AG04450 (cell line): ENCODE measurements at regions not wholly inside any gene's neighbourhood (a gene's known extent, or its start where the extent isn't known, plus 50 kb on each side); places are given as distances from the start of the nearest gene placed in this dataset.
"Not testable (repeated sequence)": the region's sequence is repeated elsewhere in the genome, so short reads cannot be mapped to it uniquely, and the experiment has no call there.

Source experiments
- CTCF ChIA-PET: fragments of 300-600, 350-600 bp; formaldehyde crosslinking; extraction: SDS; loops from one replicate; lab custom pipeline; 2022; ENCODE audit warnings: antibody characterized with exemption, inconsistent platforms; lab: Charles Lee
- POLR2A ChIA-PET: fragments of 350-600 bp; formaldehyde crosslinking; extraction: SDS; loops from one replicate; lab custom pipeline; 2021; ENCODE audit warnings: antibody characterized with exemption, inconsistent platforms; lab: Yijun Ruan, JAX
- DNase-seq: peaks from one replicate; pipeline ENCODE4 v3.0.0-alpha.2; 2011; ENCODE audit warnings: low read depth, low spot score
- H3K27ac ChIP-seq: one replicate; pipeline ENCODE4 v1.5.1; 2012; ENCODE audit warnings: low read depth, low read length, control low read depth
- H3K27me3 ChIP-seq: one replicate; pipeline ENCODE4 v1.6.0; 2012; ENCODE audit warnings: low read length; ENCODE audit not compliant: control insufficient read depth, insufficient read depth
- H3K4me3 ChIP-seq: 2 replicates; pipeline ENCODE4 v1.5.1; 2011; ENCODE audit warnings: mild to moderate bottlenecking, low read depth, low read length, control low read depth
- H3K9me3 ChIP-seq: 2 replicates; pipeline ENCODE4 v1.5.1; 2012; ENCODE audit warnings: low read length; ENCODE audit not compliant: control insufficient read depth, insufficient read depth
- CTCF ChIP-seq: IDR thresholded peaks from 2 replicates; pipeline ENCODE4 v1.5.1; 2011; ENCODE audit warnings: low read depth, low read length, control low read depth, inconsistent platforms

GRCh38 chr22:47402876-47403525, 640.6 kb downstream of the TBC1D22A start:
- POLR2A ChIA-PET, result no interaction called here
- no peaks in the 10 kb centered on the region for H3K27me3 ChIP-seq
- no peak overlapping the region for H3K4me3 ChIP-seq
- no peak overlapping the region for H3K27ac ChIP-seq
- peaks cover 24% of the 10 kb centered on the region; the same call in 1 of the 2 replicates for H3K9me3 ChIP-seq
- TF ChIP-seq CTCF, result no peak
- CTCF ChIA-PET, result no interaction called here
- DNase-seq, result no peak

- Histone ChIP-seq H3K9me3 (peaks cover 30% of the 10 kb centered on the region; the same call in 1 of the 2 replicates), H3K27me3 (no peaks in the 10 kb centered on the region), H3K4me3 (no peak overlapping the region), H3K27ac (no peak overlapping the region)
- CTCF ChIA-PET, result no interaction called here
- TF ChIP-seq CTCF, result no peak
- no peak for DNase-seq
- POLR2A ChIA-PET, result no interaction called here
Measured at GRCh38 chr22:47401976-47402770, 639.7 kb downstream of the TBC1D22A start.

GRCh38 chr22:47401592-47401898, 639.1 kb downstream of the TBC1D22A start:
- CTCF ChIA-PET, result no interaction called here
- POLR2A ChIA-PET, result no interaction called here
- no peak overlapping the region for H3K27ac ChIP-seq
- TF ChIP-seq CTCF, result no peak
- H3K9me3 ChIP-seq, result peaks cover 32% of the 10 kb centered on the region; the same call in 1 of the 2 replicates
- no peak overlapping the region for H3K4me3 ChIP-seq
- DNase-seq, result no peak
- no peaks in the 10 kb centered on the region for H3K27me3 ChIP-seq

GRCh38 chr22:47400701-47401591, 638.5 kb downstream of the TBC1D22A start:
- TF ChIP-seq CTCF, result no peak
- ChIA-PET POLR2A (no interaction called here), CTCF (no interaction called here)
- Histone ChIP-seq H3K27ac (no peak overlapping the region), H3K27me3 (no peaks in the 10 kb centered on the region), H3K4me3 (no peak overlapping the region), H3K9me3 (peaks cover 34% of the 10 kb centered on the region; the same call in 1 of the 2 replicates)
- no peak for DNase-seq

- DNase-seq, CTCF ChIA-PET, H3K4me3 ChIP-seq, H3K27ac ChIP-seq, POLR2A ChIA-PET, H3K27me3 ChIP-seq: not testable (repeated sequence)
- H3K9me3 ChIP-seq, result peaks cover 30% of the 10 kb centered on the region; the same call in 1 of the 2 replicates
Measured at GRCh38 chr22:47400131-47400530, 637.7 kb downstream of the TBC1D22A start.
